ENCODE measurements at regions not wholly inside any gene's neighbourhood (a gene's known extent, or its start where the extent isn't known, plus 50 kb on each side); places are given as distances from the start of the nearest gene placed in this dataset.
"Not testable (repeated sequence)": the region's sequence is repeated elsewhere in the genome, so short reads cannot be mapped to it uniquely, and the experiment has no call there.

- DNase-seq, result no peak
Observed at GRCh38 chr10:44267007-44267406, 117.9 kb downstream of the CXCL12 start.

GRCh38 chr10:44264244-44264643 is 120.7 kb downstream of the CXCL12 start:
- DNase-seq, result no peak

GRCh38 chr10:44263771-44264170 is 121.1 kb downstream of the CXCL12 start:
- DNase-seq, result no peak

- DNase-seq, result no peak
Observed at GRCh38 chr10:44262551-44263251, 122.2 kb downstream of the CXCL12 start.

- DNase-seq, result no peak
Observed at GRCh38 chr10:44261710-44262455, 123.0 kb downstream of the CXCL12 start.

- DNase-seq, result no peak
Observed at GRCh38 chr10:44261296-44261695, 123.6 kb downstream of the CXCL12 start.

GRCh38 chr10:44260286-44260928 is 124.5 kb downstream of the CXCL12 start:
- no peak for DNase-seq

- DNase-seq, result no peak
Observed at GRCh38 chr10:44259090-44259874, 125.6 kb downstream of the CXCL12 start.

GRCh38 chr10:44258460-44259089 is 126.3 kb downstream of the CXCL12 start:
- no peak for DNase-seq

- DNase-seq, result no peak
Observed at GRCh38 chr10:44258019-44258418, 126.9 kb downstream of the CXCL12 start.

GRCh38 chr10:44253769-44254462 is 131.0 kb downstream of the CXCL12 start:
- no peak for DNase-seq

GRCh38 chr10:44252631-44253030 is 132.3 kb downstream of the CXCL12 start:
- not testable (repeated sequence) for DNase-seq

- not testable (repeated sequence) for DNase-seq
Observed at GRCh38 chr10:44249933-44250332, 135.0 kb downstream of the CXCL12 start.

GRCh38 chr10:44249490-44249889 is 135.4 kb downstream of the CXCL12 start:
- DNase-seq, result no peak

GRCh38 chr10:44246700-44247099 is 138.2 kb downstream of the CXCL12 start:
- DNase-seq, result not testable (repeated sequence)

- not testable (repeated sequence) for DNase-seq
Observed at GRCh38 chr10:44246287-44246686, 138.6 kb downstream of the CXCL12 start.

GRCh38 chr10:44245601-44245938 is 139.3 kb downstream of the CXCL12 start:
- no peak for DNase-seq

- DNase-seq, result no peak
Observed at GRCh38 chr10:44244745-44245600, 139.9 kb downstream of the CXCL12 start.

GRCh38 chr10:44243851-44244510 is 140.9 kb downstream of the CXCL12 start:
- DNase-seq, result no peak

- DNase-seq, result no peak
Observed at GRCh38 chr10:44242826-44243225, 142.1 kb downstream of the CXCL12 start.

Measured in inflammatory macrophage treated with lipopolysaccharide for 4 hours (primary cell).